AG10803 (cell line): ENCODE measurements at regions not wholly inside any gene's neighbourhood (a gene's known extent, or its start where the extent isn't known, plus 50 kb on each side); places are given as distances from the start of the nearest gene placed in this dataset.
A peak's percentile ranks its signal among the peaks of the same experiment; 100 is the strongest.

Experiments
- DNase-seq: peaks from one replicate; pipeline ENCODE4 v3.0.0; 2010; ENCODE audit warnings: low read depth
- H3K4me3 ChIP-seq: 2 replicates; pipeline ENCODE4 v1.5.1; 2011; ENCODE audit warnings: mild to moderate bottlenecking, low read length, control low read depth
- CTCF ChIP-seq: conservative IDR thresholded peaks from 2 replicates; pipeline ENCODE4 v1.5.1; 2011; ENCODE audit warnings: mild to moderate bottlenecking, low read length, control low read depth, inconsistent platforms

- H3K4me3 ChIP-seq: no peak overlapping the region
- TF ChIP-seq CTCF: no peak
- no peak for DNase-seq
Measured at GRCh38 chr16:73420244-73420643, 372.3 kb upstream of the ZFHX3 start.

- no peak for TF ChIP-seq CTCF
- peak; percentile 20 for DNase-seq
- no peak overlapping the region for H3K4me3 ChIP-seq
Measured at GRCh38 chr16:73418691-73419090, 370.8 kb upstream of the ZFHX3 start.

- no peak overlapping the region for H3K4me3 ChIP-seq
- no peak for TF ChIP-seq CTCF
- DNase-seq: no peak
Measured at GRCh38 chr16:73418051-73418450, 370.1 kb upstream of the ZFHX3 start.

- no peak for DNase-seq
- no peak for TF ChIP-seq CTCF
Measured at GRCh38 chr16:73415286-73415685, 367.4 kb upstream of the ZFHX3 start.

GRCh38 chr16:73414638-73415037 is 366.7 kb upstream of the ZFHX3 start:
- no peak for TF ChIP-seq CTCF
- no peak overlapping the region for H3K4me3 ChIP-seq
- no peak for DNase-seq

More at GRCh38 chr16:73415286-73415685, 367.4 kb upstream of the ZFHX3 start:
- H3K4me3 ChIP-seq: no peak overlapping the region

GRCh38 chr16:73413830-73414190 is 365.9 kb upstream of the ZFHX3 start:
- no peak for TF ChIP-seq CTCF
- no peak for DNase-seq
- H3K4me3 ChIP-seq: no peak overlapping the region

- no peak overlapping the region for H3K4me3 ChIP-seq
- no peak for DNase-seq
- no peak for TF ChIP-seq CTCF
Measured at GRCh38 chr16:73413091-73413829, 365.3 kb upstream of the ZFHX3 start.
